Right forelimb (tissue), 1 donor: ENCODE measurements at regions not wholly inside any gene's neighbourhood (a gene's known extent, or its start where the extent isn't known, plus 50 kb on each side); places are given as distances from the start of the nearest gene placed in this dataset.
"Not testable (repeated sequence)": the region's sequence is repeated elsewhere in the genome, so short reads cannot be mapped to it uniquely, and the experiment has no call there.

Experiments
- DNase-seq: peaks from one replicate; pipeline ENCODE4 v3.0.0-alpha.2; 2018

DNA sequence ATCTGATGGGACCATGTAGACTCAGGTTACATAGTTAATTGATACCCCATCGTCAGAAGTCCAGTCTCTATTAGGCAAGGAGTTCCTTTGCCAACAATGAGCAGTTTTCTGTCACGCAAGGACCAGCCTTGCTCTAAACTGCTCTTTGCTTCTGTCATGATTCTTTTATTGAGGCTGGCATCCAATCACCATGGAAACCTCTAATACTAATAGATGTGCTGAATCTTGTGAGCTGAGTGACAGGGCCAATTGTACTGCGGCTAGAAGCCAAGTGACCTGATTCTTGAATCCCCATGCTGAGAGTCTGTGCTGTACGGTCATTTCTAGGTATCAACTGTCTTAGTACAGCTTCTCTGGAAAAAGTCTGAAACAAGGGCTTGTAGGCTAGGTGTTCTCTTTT lies 395.6 kb downstream of the RND3 start:
- DNase-seq: no peak

GRCh38 chr2:150090031-150090430 lies 397.4 kb downstream of the RND3 start:
- no peak for DNase-seq

GRCh38 chr2:150088538-150088937 lies 398.9 kb downstream of the RND3 start:
- no peak for DNase-seq

- no peak for DNase-seq
Observed at GRCh38 chr2:150085478-150085877, 402.0 kb downstream of the RND3 start.

DNA sequence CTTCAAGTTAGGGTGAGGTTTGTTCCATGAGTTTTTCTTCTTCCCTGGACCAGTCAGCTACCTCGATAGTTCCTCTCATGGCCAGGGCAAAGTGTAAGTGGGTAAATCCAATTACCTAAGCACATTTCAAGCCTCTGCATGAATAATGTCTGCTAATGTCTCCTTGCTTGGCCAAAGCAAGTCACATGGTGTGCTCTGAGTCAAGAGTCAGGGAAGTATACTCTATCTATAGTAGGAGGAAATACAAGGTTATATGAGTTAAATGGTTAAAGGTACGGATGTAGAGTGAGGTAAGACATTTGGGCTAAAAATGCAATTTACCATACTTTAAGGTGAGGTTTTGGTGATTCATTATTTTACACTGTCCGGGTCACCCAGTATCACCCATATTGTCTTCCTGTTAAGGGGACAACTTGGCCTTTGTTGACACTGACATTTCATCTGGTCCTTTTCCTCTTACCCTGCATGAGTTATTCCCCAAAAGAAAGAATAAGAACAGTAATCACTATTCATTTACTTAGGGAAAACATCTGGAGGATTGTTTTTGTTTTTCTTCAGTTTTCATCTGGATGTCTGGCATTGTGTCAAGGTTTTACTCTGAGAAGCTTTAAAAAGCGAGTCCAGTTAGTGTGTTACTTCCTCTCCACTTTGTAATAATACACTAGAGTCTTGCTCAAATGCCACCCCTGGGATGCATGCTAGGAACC lies 405.5 kb downstream of the RND3 start:
- DNase-seq: no peak

GRCh38 chr2:150076281-150076680 lies 411.2 kb downstream of the RND3 start:
- DNase-seq: no peak

GRCh38 chr2:150075831-150076230 lies 411.6 kb downstream of the RND3 start:
- DNase-seq: no peak

- no peak for DNase-seq
Observed at GRCh38 chr2:150066490-150066889, 421.0 kb downstream of the RND3 start.

- no peak for DNase-seq
Observed at GRCh38 chr2:150063931-150064548, 423.4 kb downstream of the RND3 start.

GRCh38 chr2:150063432-150063889 lies 424.0 kb downstream of the RND3 start:
- no peak for DNase-seq

- no peak for DNase-seq
Observed at GRCh38 chr2:150062416-150062815, 425.1 kb downstream of the RND3 start.

DNA sequence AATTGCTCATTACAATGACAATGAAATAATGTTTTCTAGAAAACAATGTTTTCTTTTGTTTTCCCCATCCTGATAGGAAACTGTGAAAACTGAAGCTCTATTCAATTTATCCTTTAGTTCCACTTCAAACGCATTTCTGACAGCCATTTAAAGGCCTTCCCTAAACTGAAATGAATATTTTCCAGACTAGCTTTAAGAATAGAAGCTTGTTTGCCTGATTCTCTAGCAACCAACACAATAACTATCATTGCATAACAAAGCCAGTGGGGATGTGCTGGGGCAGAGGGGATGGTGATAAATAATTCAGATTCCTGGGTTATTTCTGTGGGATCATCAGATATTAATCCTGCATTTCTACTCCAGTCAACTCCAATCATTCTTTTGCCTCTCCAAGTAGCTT lies 427.1 kb downstream of the RND3 start:
- no peak for DNase-seq

- DNase-seq: not testable (repeated sequence)
Observed at GRCh38 chr2:150059676-150060075, 427.8 kb downstream of the RND3 start.

GRCh38 chr2:150052457-150052856 lies 435.0 kb downstream of the RND3 start:
- no peak for DNase-seq

- no peak for DNase-seq
Observed at GRCh38 chr2:150051004-150051403, 436.5 kb downstream of the RND3 start.

DNA sequence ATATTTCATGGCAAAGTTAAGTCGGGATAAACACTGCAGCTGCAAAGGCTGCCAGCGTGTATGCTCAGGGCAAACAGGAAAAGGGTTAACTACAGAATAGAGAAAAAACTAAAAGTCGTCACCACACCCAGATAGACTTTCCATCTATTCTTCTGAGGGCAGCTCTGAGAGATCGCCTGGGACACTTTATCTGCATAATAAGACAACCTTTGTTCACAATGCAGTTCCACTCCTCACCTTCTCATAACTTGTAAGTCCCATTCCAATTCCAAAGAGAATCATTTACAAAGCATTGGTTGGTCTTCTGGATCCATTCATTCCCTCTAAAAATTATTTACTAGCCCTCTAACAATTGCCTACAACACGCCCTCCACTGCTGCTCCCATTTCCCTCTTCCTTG lies 437.4 kb downstream of the RND3 start:
- no peak for DNase-seq

DNA sequence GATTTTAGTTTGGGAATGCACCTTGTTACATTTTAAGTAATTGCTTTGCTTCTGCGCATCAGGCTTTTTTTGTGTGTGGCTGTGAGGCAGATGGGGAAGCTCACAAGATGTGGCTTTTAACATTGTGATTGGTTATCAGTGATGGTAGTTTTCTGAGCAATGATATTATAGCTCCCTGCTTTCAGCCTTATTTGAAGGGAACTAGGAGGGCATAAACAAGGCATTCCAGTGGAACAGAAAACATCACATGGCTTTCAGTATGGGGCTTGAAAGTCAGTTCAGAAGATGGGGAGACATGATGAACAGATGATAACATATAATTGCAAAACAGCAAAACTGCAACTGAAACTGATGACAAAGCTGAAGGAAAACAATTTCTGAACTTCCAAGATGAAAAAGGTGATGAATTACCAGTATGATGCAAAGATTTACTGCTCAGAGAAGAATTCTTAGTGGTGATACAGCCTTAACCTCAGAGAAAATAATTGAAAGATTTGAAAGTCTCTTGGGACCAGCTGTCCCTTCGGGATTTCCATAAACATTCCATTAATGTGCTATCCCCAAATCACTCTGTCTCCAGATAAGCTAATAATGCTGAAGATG lies 439.7 kb downstream of the RND3 start:
- DNase-seq: no peak

DNA sequence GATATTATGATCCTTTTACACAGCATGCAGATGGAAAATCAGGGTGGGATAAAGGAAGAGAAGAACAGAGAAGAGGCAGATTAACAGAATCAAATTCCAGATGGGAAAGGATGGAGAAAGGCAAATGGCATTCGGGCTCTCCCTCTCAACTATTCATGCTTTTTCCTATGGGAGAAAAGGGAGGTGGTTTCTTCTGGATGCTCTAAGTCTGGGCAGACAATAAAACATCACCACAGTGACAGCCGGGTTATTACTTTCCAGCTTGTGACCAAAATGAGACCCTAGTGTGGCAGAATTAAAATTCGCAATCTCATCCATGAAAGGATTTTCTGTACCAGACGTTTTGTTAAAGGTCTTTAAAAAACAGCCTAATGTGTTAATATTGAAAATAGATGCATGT lies 440.7 kb downstream of the RND3 start:
- no peak for DNase-seq

DNA sequence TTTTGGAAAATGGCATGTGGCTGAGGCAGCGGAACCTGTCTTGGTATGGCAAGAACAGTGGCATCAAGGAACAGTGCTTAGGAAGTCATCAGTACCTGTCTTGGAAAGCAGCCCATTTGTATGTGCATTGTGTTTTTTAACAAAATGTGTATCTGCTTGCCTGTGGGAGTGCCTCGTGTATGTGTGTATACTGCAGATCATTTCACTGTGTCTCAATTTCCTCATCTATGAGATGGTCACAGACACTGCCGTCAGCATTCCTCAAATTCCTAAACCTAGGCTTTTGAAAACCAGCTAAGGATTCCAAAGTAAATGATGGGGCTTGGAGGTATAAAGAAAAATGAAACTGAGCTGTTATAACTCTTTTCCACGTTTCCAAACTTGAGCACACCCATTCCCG lies 441.3 kb downstream of the RND3 start:
- DNase-seq: no peak

- DNase-seq: no peak
Observed at GRCh38 chr2:150045601-150046000, 441.9 kb downstream of the RND3 start.

- no peak for DNase-seq
Observed at GRCh38 chr2:150043172-150043500, 444.3 kb downstream of the RND3 start.

- DNase-seq: no peak
Observed at GRCh38 chr2:150042500-150043171, 444.8 kb downstream of the RND3 start.

GRCh38 chr2:150041722-150042425 lies 445.6 kb downstream of the RND3 start:
- no peak for DNase-seq
